ENCODE measurements at regions not wholly inside any gene's neighbourhood (a gene's known extent, or its start where the extent isn't known, plus 50 kb on each side); places are given as distances from the start of the nearest gene placed in this dataset.

GRCh38 chr16:9658164-9658563 is 524.1 kb downstream of the GRIN2A start:
- no peak overlapping the region for H3K27ac ChIP-seq
- no peak for TF ChIP-seq POLR2A (IDR thresholded peaks at IDR 0.05)
- no peak for TF ChIP-seq CTCF (IDR thresholded peaks at IDR 0.05)
- no peak overlapping the region for H3K4me3 ChIP-seq
- H3K27me3 ChIP-seq, result no peaks in the 10 kb centered on the region
- no peaks in the 10 kb centered on the region for H3K4me1 ChIP-seq
- DNase-seq, result no peak
- no peaks in the 10 kb centered on the region for H3K36me3 ChIP-seq
- no peaks in the 10 kb centered on the region for H3K9me3 ChIP-seq

- no peak for TF ChIP-seq POLR2A (IDR thresholded peaks at IDR 0.05)
- TF ChIP-seq CTCF (IDR thresholded peaks at IDR 0.05), result no peak
- DNase-seq, result no peak
- H3K9me3 ChIP-seq, result no peaks in the 10 kb centered on the region
Observed at GRCh38 chr16:9658586-9658985, 523.6 kb downstream of the GRIN2A start.

DNA sequence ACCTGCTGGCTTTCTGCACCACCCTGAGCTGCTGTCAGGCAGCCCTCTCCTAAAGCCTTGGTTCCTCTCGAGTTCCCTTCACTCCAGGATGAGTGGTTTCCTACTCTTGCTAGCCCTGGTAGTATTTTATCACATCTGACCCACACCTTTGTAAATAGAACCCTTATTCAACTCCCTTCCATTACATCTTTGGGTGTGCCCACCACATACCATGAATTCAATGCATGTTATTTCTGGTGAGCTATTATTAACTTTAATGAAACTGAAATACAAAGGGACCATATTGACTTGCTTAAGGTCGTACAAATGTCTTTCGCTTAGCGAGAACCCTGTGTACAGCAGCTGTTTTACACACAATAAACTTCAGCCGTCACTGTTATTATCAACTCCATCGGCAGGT is 521.3 kb downstream of the GRIN2A start:
- H3K27me3 ChIP-seq, result no peaks in the 10 kb centered on the region
- no peaks in the 10 kb centered on the region for H3K36me3 ChIP-seq
- no peak overlapping the region for H3K4me3 ChIP-seq
- H3K27ac ChIP-seq, result no peak overlapping the region
- no peak for DNase-seq
- no peaks in the 10 kb centered on the region for H3K4me1 ChIP-seq
- TF ChIP-seq POLR2A (IDR thresholded peaks at IDR 0.05), result no peak
- TF ChIP-seq CTCF (IDR thresholded peaks at IDR 0.05), result no peak
- H3K9me3 ChIP-seq, result no peaks in the 10 kb centered on the region

More at GRCh38 chr16:9658586-9658985, 523.6 kb downstream of the GRIN2A start:
- Histone ChIP-seq H3K36me3 (no peaks in the 10 kb centered on the region), H3K27me3 (no peaks in the 10 kb centered on the region), H3K4me1 (no peaks in the 10 kb centered on the region), H3K27ac (no peak overlapping the region), H3K4me3 (no peak overlapping the region)

DNA sequence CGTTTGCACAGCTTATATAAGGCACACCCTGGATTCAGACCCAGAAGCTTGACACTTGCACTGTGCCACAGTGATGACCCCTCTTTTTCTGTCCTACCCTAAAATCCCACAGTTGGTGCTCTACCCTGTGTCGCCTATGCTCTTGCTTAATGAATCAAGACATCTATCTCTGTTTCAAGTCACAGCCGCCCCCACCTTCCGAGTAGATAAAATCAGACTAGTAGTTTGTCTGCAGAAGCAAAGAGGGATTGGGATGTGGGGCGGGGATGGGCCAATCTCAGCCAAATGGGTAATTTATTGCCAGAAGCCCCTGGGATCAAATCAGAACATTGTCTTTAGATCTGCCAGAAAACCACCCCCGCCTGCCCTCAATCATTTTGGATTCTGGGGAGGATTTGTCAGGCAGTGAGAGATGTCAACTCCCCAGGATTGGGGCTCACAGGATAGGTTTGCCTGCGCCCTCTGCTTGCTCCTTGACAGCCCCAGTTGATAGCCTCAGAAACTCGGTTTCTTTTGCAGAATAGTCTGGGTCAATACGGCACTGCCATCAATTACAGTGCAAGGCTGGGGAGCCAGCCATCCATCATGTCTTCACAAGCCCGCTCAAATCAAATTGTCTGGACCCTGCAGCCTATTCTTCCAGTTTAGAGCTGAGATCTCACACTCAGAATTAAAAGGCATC is 520.8 kb downstream of the GRIN2A start:
- no peak overlapping the region for H3K4me3 ChIP-seq
- no peaks in the 10 kb centered on the region for H3K36me3 ChIP-seq
- H3K27me3 ChIP-seq, result no peaks in the 10 kb centered on the region
- H3K4me1 ChIP-seq, result no peaks in the 10 kb centered on the region
- no peak overlapping the region for H3K27ac ChIP-seq
- TF ChIP-seq POLR2A (IDR thresholded peaks at IDR 0.05) (no peak), CTCF (IDR thresholded peaks at IDR 0.05) (no peak)
- no peaks in the 10 kb centered on the region for H3K9me3 ChIP-seq
- no peak for DNase-seq

- TF ChIP-seq POLR2A (IDR thresholded peaks at IDR 0.05), result no peak
- TF ChIP-seq CTCF (IDR thresholded peaks at IDR 0.05), result no peak
- no peaks in the 10 kb centered on the region for H3K36me3 ChIP-seq
- H3K27me3 ChIP-seq, result no peaks in the 10 kb centered on the region
- no peak for DNase-seq
- H3K4me1 ChIP-seq, result no peaks in the 10 kb centered on the region
- H3K9me3 ChIP-seq, result no peaks in the 10 kb centered on the region
- H3K27ac ChIP-seq, result no peak overlapping the region
- no peak overlapping the region for H3K4me3 ChIP-seq
Observed at GRCh38 chr16:9663588-9663987, 518.6 kb downstream of the GRIN2A start.
